RWPE2 (cell line): ENCODE measurements at regions not wholly inside any gene's neighbourhood (a gene's known extent, or its start where the extent isn't known, plus 50 kb on each side); places are given as distances from the start of the nearest gene placed in this dataset.

Source experiments
- ATAC-seq: fragments of 200-7000 bp; cut with Tn5 transposase; 3 replicates; pipeline ENCODE4 v1.9.1; 2021; ENCODE audit warnings: low read depth
- DNase-seq: peaks from one replicate; pipeline ENCODE4 v3.0.0-alpha.2; 2020; ENCODE audit warnings: low spot score
- H3K27ac ChIP-seq: fragments of 450-650 bp; 2 replicates; pipeline ENCODE4 v1.5.1; 2017; ENCODE audit warnings: mild to moderate bottlenecking; ENCODE audit not compliant: poor library complexity, severe bottlenecking
- H3K27me3 ChIP-seq: fragments of 250-450 bp; sonication (Bioruptor Pico); 2 replicates; pipeline ENCODE4 v1.5.1; 2021; ENCODE audit warnings: mild to moderate bottlenecking, moderate library complexity; ENCODE audit not compliant: insufficient read depth, poor library complexity, severe bottlenecking
- H3K36me3 ChIP-seq: fragments of 250-450 bp; sonication (Bioruptor Pico); 2 replicates; pipeline ENCODE4 v1.5.1; 2020; ENCODE audit warnings: low read depth, mild to moderate bottlenecking, moderate library complexity
- H3K4me1 ChIP-seq: fragments of 250-450 bp; sonication (Bioruptor Pico); 2 replicates; pipeline ENCODE4 v1.5.1; 2021; ENCODE audit warnings: mild to moderate bottlenecking, moderate library complexity; ENCODE audit not compliant: insufficient read depth, poor library complexity, severe bottlenecking
- H3K4me3 ChIP-seq: fragments of 250-450 bp; sonication (Bioruptor Pico); 2 replicates; pipeline ENCODE4 v1.5.1; 2021; ENCODE audit warnings: mild to moderate bottlenecking, moderate library complexity; ENCODE audit not compliant: severe bottlenecking
- H3K9me3 ChIP-seq: fragments of 250-450 bp; sonication (Bioruptor Pico); 2 replicates; pipeline ENCODE4 v1.5.1; 2021; ENCODE audit warnings: mild to moderate bottlenecking, moderate library complexity; ENCODE audit not compliant: severe bottlenecking
- TF ChIP-seq, protein P1 (sequence below): fragments of 450-650 bp; IDR thresholded peaks from one replicate; pipeline ENCODE4 v1.5.1; 2017; ENCODE audit warnings: mild to moderate bottlenecking, moderate library complexity; ENCODE audit not compliant: poor library complexity, severe bottlenecking

DNA sequence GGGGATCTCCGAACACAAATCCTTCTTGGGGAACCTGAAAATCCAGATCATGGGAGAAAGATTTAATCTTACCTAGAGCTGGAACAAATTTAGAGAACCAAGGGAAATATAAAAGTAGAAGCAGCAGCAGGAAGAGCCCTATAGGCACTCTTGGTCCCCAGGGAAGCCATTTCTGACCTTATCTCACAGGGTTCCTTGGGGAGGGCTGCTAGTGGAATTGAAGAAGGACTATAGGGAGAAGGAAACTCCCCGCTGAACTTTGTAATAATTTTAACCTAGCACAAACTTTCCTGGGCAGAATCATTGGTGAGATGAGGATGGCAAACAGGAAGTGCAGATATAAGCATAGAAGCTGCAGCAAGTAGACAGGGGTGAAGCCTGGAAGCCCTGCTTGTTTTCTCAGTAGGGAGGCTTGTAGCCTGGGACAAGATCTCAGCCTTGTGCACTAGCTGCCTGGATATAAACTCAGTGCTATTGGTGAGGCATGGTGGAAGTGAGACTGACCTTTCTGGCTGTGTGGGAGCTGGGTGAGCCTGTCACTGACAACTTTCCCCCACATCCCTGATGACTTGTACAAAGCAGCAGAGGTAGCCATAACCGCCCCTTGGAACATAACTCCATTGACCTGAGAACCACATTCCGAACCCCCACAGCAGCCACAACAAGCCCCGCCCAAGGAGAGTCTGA is 343.0 kb upstream of the TGFBR2 start:
- H3K9me3 ChIP-seq = peaks cover 3% of the 10 kb centered on the region
- no peaks in the 10 kb centered on the region for H3K4me1 ChIP-seq
- no peaks in the 10 kb centered on the region for H3K36me3 ChIP-seq
- H3K27me3 ChIP-seq = no peaks in the 10 kb centered on the region
- no peak for ATAC-seq
- TF ChIP-seq, protein P1, sequence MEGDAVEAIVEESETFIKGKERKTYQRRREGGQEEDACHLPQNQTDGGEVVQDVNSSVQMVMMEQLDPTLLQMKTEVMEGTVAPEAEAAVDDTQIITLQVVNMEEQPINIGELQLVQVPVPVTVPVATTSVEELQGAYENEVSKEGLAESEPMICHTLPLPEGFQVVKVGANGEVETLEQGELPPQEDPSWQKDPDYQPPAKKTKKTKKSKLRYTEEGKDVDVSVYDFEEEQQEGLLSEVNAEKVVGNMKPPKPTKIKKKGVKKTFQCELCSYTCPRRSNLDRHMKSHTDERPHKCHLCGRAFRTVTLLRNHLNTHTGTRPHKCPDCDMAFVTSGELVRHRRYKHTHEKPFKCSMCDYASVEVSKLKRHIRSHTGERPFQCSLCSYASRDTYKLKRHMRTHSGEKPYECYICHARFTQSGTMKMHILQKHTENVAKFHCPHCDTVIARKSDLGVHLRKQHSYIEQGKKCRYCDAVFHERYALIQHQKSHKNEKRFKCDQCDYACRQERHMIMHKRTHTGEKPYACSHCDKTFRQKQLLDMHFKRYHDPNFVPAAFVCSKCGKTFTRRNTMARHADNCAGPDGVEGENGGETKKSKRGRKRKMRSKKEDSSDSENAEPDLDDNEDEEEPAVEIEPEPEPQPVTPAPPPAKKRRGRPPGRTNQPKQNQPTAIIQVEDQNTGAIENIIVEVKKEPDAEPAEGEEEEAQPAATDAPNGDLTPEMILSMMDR = no peak
- no peak for DNase-seq
- no peak overlapping the region for H3K4me3 ChIP-seq
- H3K27ac ChIP-seq = no peak overlapping the region

DNA sequence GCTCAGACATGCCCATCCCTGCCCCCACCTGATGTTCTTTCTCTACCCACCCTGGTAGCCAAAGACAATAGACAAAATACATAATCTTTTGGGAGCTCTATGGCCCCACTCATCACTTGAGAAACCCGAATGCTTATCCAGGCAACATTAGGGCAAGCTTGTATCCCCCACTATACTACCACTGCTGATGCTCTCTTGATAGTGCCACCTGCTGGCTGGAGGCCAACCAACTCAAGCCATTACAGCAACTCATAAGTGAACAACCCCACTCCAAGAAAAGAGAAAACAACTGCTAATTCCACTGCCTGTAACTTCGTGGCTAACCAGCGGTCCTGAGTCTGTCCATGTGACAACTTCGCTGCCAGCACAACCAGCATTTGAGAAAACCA is 342.5 kb upstream of the TGFBR2 start:
- Histone ChIP-seq H3K9me3 (peaks cover 3% of the 10 kb centered on the region), H3K4me3 (no peak overlapping the region), H3K27me3 (no peaks in the 10 kb centered on the region), H3K4me1 (no peaks in the 10 kb centered on the region), H3K27ac (no peak overlapping the region), H3K36me3 (no peaks in the 10 kb centered on the region)
- ATAC-seq (no peak), DNase-seq (no peak)
- TF ChIP-seq, protein P1 = no peak

DNA sequence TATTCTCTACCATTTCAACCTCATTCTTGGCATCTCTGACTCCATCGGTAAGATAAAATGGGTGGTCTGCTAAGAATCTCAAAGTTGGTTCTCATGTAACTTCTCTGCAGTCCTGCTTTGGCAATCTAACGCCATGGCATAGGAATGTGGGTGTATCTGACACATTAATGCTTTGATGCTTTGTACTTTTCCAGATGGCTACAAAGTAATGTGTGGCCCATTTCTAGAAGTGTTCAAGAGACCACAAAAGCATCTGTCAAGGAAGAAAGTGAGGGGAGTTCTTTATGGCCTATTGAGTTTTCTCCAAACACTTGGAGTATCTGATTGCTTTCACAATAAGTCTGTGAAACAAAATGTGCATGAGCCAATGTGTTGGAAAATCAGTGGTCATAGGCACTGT is 339.9 kb upstream of the TGFBR2 start:
- DNase-seq (no peak), ATAC-seq (no peak)
- Histone ChIP-seq H3K27ac (no peak overlapping the region), H3K9me3 (peaks cover 3% of the 10 kb centered on the region), H3K4me3 (no peak overlapping the region), H3K27me3 (no peaks in the 10 kb centered on the region), H3K36me3 (no peaks in the 10 kb centered on the region), H3K4me1 (no peaks in the 10 kb centered on the region)
- TF ChIP-seq, protein P1 = no peak

DNA sequence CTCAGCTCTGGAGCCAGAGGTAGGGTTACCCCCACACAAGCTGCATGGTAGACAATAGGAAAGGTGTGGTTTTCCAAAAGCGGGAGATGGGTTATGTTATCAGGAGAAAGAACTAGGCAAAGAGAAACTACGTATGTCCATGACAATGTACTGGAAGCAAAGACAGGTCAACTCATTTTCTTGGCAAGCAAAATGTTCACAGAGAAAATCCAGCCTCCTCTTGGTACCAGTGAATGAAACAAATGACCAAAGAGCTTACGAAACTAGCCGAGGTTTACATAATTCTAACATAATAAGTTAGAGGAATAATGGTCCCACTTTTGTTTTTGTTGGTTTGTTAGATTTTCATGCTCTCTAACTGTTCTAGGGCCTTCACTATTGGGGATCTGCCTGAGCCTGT is 338.1 kb upstream of the TGFBR2 start:
- peaks cover 3% of the 10 kb centered on the region for H3K9me3 ChIP-seq
- H3K4me3 ChIP-seq = no peak overlapping the region
- no peaks in the 10 kb centered on the region for H3K36me3 ChIP-seq
- H3K27me3 ChIP-seq = no peaks in the 10 kb centered on the region
- TF ChIP-seq, protein P1 = no peak
- no peak for ATAC-seq
- DNase-seq = no peak
- H3K27ac ChIP-seq = no peak overlapping the region
- no peaks in the 10 kb centered on the region for H3K4me1 ChIP-seq

DNA sequence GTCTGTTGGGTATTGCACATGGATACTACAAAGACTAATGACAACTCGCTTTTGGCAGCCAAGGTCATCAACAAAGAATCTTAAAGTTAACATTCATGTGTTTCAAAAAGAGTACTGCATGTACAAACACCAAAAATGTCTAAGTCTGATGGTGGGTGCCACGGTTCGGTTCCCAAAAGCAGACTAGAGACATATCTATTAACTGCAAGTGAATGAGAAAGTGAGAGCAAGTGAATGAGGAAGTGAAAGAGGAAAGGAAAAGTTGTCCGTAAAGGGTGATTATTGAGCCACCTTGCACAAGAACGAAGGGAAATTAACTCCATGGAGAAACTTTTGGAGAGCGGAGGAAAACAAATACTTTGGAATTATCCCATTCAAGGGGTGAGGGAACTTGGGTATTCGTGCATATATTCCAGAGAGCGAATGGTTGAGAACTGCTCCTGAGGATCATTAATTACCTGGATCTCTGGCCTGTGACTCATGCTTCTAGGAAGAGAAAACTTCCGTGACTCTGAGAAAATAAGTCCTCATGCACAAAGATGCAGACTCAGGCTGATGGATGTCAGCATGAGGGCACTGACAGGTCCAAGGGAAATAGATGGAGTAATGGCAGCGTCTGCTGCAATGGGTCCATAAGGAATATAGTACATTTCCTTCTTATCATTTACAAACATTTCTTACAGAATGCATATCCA is 336.5 kb upstream of the TGFBR2 start:
- ATAC-seq (no peak), DNase-seq (no peak)
- no peaks in the 10 kb centered on the region for H3K36me3 ChIP-seq
- no peaks in the 10 kb centered on the region for H3K27me3 ChIP-seq
- no peaks in the 10 kb centered on the region for H3K9me3 ChIP-seq
- no peak overlapping the region for H3K27ac ChIP-seq
- H3K4me1 ChIP-seq = no peaks in the 10 kb centered on the region
- H3K4me3 ChIP-seq = no peak overlapping the region
- TF ChIP-seq, protein P1 = no peak
